Esophagus muscularis mucosa (tissue), 4 donors: ENCODE measurements at regions not wholly inside any gene's neighbourhood (a gene's known extent, or its start where the extent isn't known, plus 50 kb on each side); places are given as distances from the start of the nearest gene placed in this dataset.

Source experiments
- DNase-seq: peaks from one replicate; pipeline ENCODE4 v3.0.0-alpha.2; 2017; ENCODE audit errors: extremely low spot score
- H3K27ac ChIP-seq, 4 donors: fragments of 200-600 bp; sonication (generic); replicated peaks in 1 of 4; 1 replicate in 3 of 4; 2 replicates in 1 of 4; pipeline ENCODE4 v1.5.1; 2016 to 2019; ENCODE audit warnings: mild to moderate bottlenecking in 1 of 4
- H3K27me3 ChIP-seq, 4 donors: fragments of 200-600 bp; sonication (generic); one replicate each; pipeline versions ENCODE4 v1.5.1 to v1.6.0; 2016 to 2019
- H3K36me3 ChIP-seq, 4 donors: fragments of 200-600 bp; sonication (generic); one replicate each; pipeline ENCODE4 v1.5.1; 2016 to 2019
- H3K4me1 ChIP-seq, 4 donors: fragments of 200-600 bp; sonication (generic); one replicate each; pipeline ENCODE4 v1.5.1; 2016 to 2019
- H3K4me3 ChIP-seq, 4 donors: fragments of 200-600 bp; sonication (generic); 1 replicate in 2 of 4; 2 replicates in 2 of 4; pipeline ENCODE4 v1.5.1; 2016 to 2019; ENCODE audit warnings: mild to moderate bottlenecking in 4 of 4, moderate library complexity in 1 of 4
- H3K9me3 ChIP-seq, 4 donors: fragments of 200-600 bp; sonication (generic); 1 replicate in 3 of 4; 2 replicates in 1 of 4; pipeline ENCODE4 v1.5.1; 2016 to 2019
- CTCF ChIP-seq, 3 experiments: fragments of 200-600 bp in 2 of 3; fragments of 450-650 bp in 1 of 3; sonication (generic) in 2 of 3; IDR thresholded peaks; one replicate each; pipeline ENCODE4 v1.5.1; 2017 to 2019; ENCODE audit warnings: antibody characterized with exemption in 3 of 3, mild to moderate bottlenecking in 2 of 3, moderate library complexity in 1 of 3
- EP300 ChIP-seq: sonication (generic); formaldehyde crosslinking; IDR thresholded peaks from one replicate; pipeline ENCODE4 v1.6.1; 2017; ENCODE audit warnings: antibody characterized with exemption
- POLR2A ChIP-seq: fragments of 450-650 bp; IDR thresholded peaks from one replicate; pipeline ENCODE4 v1.6.1; 2017; ENCODE audit warnings: antibody characterized with exemption, moderate library complexity, mild to moderate bottlenecking, low read depth
- POLR2AphosphoS5 ChIP-seq, 2 donors: sonication (generic); formaldehyde crosslinking; IDR thresholded peaks; one replicate each; pipeline ENCODE4 v1.6.1; 2017; ENCODE audit warnings: antibody characterized with exemption in 2 of 2
- WGBS: methylation state at CpG from one replicate; pipeline ENCODE4 v1.1.5; 2018; 5-methylcytosine and 5-hydroxymethylcytosine counted together
- intact Hi-C: fragments of 100-400 bp; cut with DNase I; formaldehyde crosslinking; loops from one replicate; pipeline ENCODE4 v1.15.1; 2023

GRCh38 chr6:21494505-21494904 is 99.0 kb upstream of the SOX4 start:
- WGBS: 90% methylated on average over 7 of the region's 8 CpGs
- no peak overlapping the region for H3K27ac ChIP-seq

GRCh38 chr6:21496196-21496595 is 97.4 kb upstream of the SOX4 start:
- Histone ChIP-seq H3K4me1 (peaks cover 0 to 3% (median 0%) of the 10 kb centered on the region in 4 donors), H3K4me3 (no peak overlapping the region), H3K27ac (no peak overlapping the region), H3K36me3 (no peaks in the 10 kb centered on the region), H3K9me3 (no peaks in the 10 kb centered on the region), H3K27me3 (no peaks in the 10 kb centered on the region)
- WGBS: 43% methylated on average over 3 of the region's 3 CpGs
- TF ChIP-seq POLR2AphosphoS5 (IDR thresholded peaks at IDR 0.05): no peak
- intact Hi-C loops: no loop called here
- no peak for DNase-seq

More at GRCh38 chr6:21494505-21494904, 99.0 kb upstream of the SOX4 start:
- Histone ChIP-seq H3K36me3 (no peaks in the 10 kb centered on the region), H3K27me3 (no peaks in the 10 kb centered on the region), H3K4me3 (no peak overlapping the region), H3K4me1 (peaks cover 0 to 3% (median 0%) of the 10 kb centered on the region in 4 donors), H3K9me3 (no peaks in the 10 kb centered on the region)
- no peak for DNase-seq
- TF ChIP-seq EP300 (no peak), CTCF (IDR thresholded peaks at IDR 0.05) (no peak), POLR2AphosphoS5 (IDR thresholded peaks at IDR 0.05) (no peak), POLR2A (no peak)
- intact Hi-C loops: no loop called here

GRCh38 chr6:21496706-21497105 is 96.8 kb upstream of the SOX4 start:
- Histone ChIP-seq H3K4me1 (peaks cover 0 to 3% (median 0%) of the 10 kb centered on the region in 4 donors), H3K27me3 (no peaks in the 10 kb centered on the region), H3K27ac (no peak overlapping the region), H3K4me3 (no peak overlapping the region), H3K36me3 (no peaks in the 10 kb centered on the region), H3K9me3 (no peaks in the 10 kb centered on the region)
- 78% methylated on average over 2 of the region's 2 CpGs for WGBS
- DNase-seq: no peak
- intact Hi-C loops: no loop called here
- TF ChIP-seq POLR2A: no peak
- TF ChIP-seq CTCF (IDR thresholded peaks at IDR 0.05): no peak
- TF ChIP-seq POLR2AphosphoS5 (IDR thresholded peaks at IDR 0.05): no peak
- no peak for TF ChIP-seq EP300

GRCh38 chr6:21500314-21501020 is 93.1 kb upstream of the SOX4 start:
- DNase-seq: no peak
- Histone ChIP-seq H3K36me3 (no peaks in the 10 kb centered on the region), H3K27me3 (no peaks in the 10 kb centered on the region), H3K4me1 (peaks cover 0 to 3% (median 0%) of the 10 kb centered on the region in 4 donors), H3K9me3 (no peaks in the 10 kb centered on the region), H3K4me3 (no peak overlapping the region), H3K27ac (no peak overlapping the region)
- no peak for TF ChIP-seq CTCF (IDR thresholded peaks at IDR 0.05)
- TF ChIP-seq POLR2A: no peak
- no peak for TF ChIP-seq POLR2AphosphoS5 (IDR thresholded peaks at IDR 0.05)
- TF ChIP-seq EP300: no peak
- intact Hi-C loops: no loop called here
- 83% methylated on average over 5 of the region's 5 CpGs for WGBS

- no peak for TF ChIP-seq POLR2AphosphoS5 (IDR thresholded peaks at IDR 0.05)
- TF ChIP-seq EP300: no peak
- no peak for TF ChIP-seq POLR2A
- no peak for TF ChIP-seq CTCF (IDR thresholded peaks at IDR 0.05)
- H3K4me3 ChIP-seq: no peak overlapping the region
- H3K27ac ChIP-seq: no peak overlapping the region
- intact Hi-C loops: no loop called here
- DNase-seq: no peak
- H3K4me1 ChIP-seq: peaks cover 0 to 3% (median 0%) of the 10 kb centered on the region in 4 donors
- WGBS: 79% methylated on average over 3 of the region's 3 CpGs
- H3K36me3 ChIP-seq: no peaks in the 10 kb centered on the region
- H3K27me3 ChIP-seq: no peaks in the 10 kb centered on the region
- no peaks in the 10 kb centered on the region for H3K9me3 ChIP-seq
Measured at GRCh38 chr6:21501021-21501354, 92.6 kb upstream of the SOX4 start.
